MCF 10A (cell line): ENCODE measurements at regions not wholly inside any gene's neighbourhood (a gene's known extent, or its start where the extent isn't known, plus 50 kb on each side); places are given as distances from the start of the nearest gene placed in this dataset.

ENCODE experiments used
- BruUV-seq: library from RNA; stranded (reverse); fragments of 400-500 nt; replicated peaks from 2 replicates; lab custom pipeline; 2021; lab: Mats Ljungman, UMichigan
- CTCF ChIA-PET: fragments of 300-600 bp; sonication (Branson Sonifier 250); formaldehyde crosslinking; extraction: SDS; loops from one replicate; lab custom pipeline; 2021; ENCODE audit warnings: antibody characterized with exemption, inconsistent platforms; lab: Yijun Ruan, JAX
- POLR2A ChIA-PET: fragments of 300-600, 350-650 bp; sonication (Branson Sonifier 250); formaldehyde crosslinking; extraction: SDS; loops from one replicate; lab custom pipeline; 2020; ENCODE audit warnings: antibody characterized with exemption, inconsistent platforms; lab: Yijun Ruan, JAX
- DNase-seq: peaks from one replicate; pipeline ENCODE4 v3.0.0-alpha.2; 2018; ENCODE audit not compliant: unreplicated experiment
- H3K27ac Mint-ChIP-seq: one replicate; pipeline ENCODE4 v1.8.0; 2022; ENCODE audit warnings: mild to moderate bottlenecking, low read depth, mixed read lengths; ENCODE audit not compliant: unreplicated experiment
- H3K27me3 Mint-ChIP-seq: one replicate; pipeline ENCODE4 v1.8.0; 2022; ENCODE audit warnings: mixed read lengths; ENCODE audit not compliant: insufficient read depth, unreplicated experiment
- H3K36me3 Mint-ChIP-seq: one replicate; pipeline ENCODE4 v1.8.0; 2022; ENCODE audit warnings: mild to moderate bottlenecking, moderate library complexity, mixed read lengths; ENCODE audit not compliant: insufficient read depth, unreplicated experiment
- H3K4me1 Mint-ChIP-seq: one replicate; pipeline ENCODE4 v1.8.0; 2022; ENCODE audit warnings: mixed read lengths; ENCODE audit not compliant: insufficient read depth, unreplicated experiment
- H3K4me3 Mint-ChIP-seq: one replicate; pipeline ENCODE4 v1.8.0; 2022; ENCODE audit warnings: mild to moderate bottlenecking, moderate library complexity, mixed read lengths; ENCODE audit not compliant: unreplicated experiment
- H3K9me3 Mint-ChIP-seq: one replicate; pipeline ENCODE4 v1.8.0; 2022; ENCODE audit warnings: mixed read lengths; ENCODE audit not compliant: unreplicated experiment
- intact Hi-C: fragments of 100-400 bp; cut with micrococcal nuclease; formaldehyde crosslinking; loops from 2 replicates; pipeline ENCODE4 v1.14.1; 2022
- TF ChIP-seq, protein P1 (sequence below): fragments of 200-600 bp; IDR thresholded peaks from one replicate; pipeline ENCODE4 v1.8.0; 2022; ENCODE audit warnings: antibody characterized with exemption, mild to moderate bottlenecking; ENCODE audit not compliant: unreplicated experiment

DNA sequence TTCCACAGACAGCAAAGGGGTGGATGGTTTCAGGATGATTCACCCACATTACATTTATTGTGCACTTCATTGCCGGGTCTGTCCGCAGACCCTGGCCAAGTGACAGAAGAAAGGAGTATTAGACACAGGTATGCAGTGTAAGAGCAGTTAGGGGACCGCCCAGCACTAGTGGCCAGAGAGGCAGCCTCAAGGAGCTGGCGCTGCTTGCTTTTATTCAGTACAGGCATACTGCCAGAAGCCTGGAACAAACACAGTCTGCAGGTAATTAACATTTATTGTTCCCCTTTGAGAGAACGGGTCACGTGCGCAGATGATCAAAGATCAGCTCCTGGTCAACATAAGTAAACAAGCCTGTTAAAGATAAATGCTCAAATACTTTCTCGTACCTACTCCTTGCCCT is 1639.0 kb upstream of the IGFBP7 start:
- CTCF ChIA-PET: no interaction called here

DNA sequence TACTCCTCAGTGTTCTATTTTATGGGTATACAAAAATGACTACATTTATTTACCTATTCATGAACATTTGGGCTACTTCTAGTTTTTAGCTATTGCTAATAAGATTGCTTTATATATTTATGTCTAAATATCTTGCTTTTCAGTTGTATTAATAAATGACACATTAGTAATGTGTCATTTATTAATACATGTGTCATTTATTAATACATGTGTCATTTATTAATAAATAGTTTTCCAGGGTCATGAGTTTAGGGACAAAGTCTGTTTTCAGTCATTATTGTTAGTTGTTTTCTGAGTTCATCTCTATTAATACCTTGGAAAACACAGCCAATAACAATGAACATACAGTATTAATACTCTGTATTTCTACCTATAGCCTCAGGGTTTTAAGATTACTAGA is 1630.7 kb upstream of the IGFBP7 start:
- POLR2A ChIA-PET: no interaction called here
- H3K4me3 Mint-ChIP-seq: no peak overlapping the region
- no peak overlapping the region for H3K27ac Mint-ChIP-seq
- no peaks in the 10 kb centered on the region for H3K27me3 Mint-ChIP-seq
- no peaks in the 10 kb centered on the region for H3K9me3 Mint-ChIP-seq
- TF ChIP-seq, protein P1, sequence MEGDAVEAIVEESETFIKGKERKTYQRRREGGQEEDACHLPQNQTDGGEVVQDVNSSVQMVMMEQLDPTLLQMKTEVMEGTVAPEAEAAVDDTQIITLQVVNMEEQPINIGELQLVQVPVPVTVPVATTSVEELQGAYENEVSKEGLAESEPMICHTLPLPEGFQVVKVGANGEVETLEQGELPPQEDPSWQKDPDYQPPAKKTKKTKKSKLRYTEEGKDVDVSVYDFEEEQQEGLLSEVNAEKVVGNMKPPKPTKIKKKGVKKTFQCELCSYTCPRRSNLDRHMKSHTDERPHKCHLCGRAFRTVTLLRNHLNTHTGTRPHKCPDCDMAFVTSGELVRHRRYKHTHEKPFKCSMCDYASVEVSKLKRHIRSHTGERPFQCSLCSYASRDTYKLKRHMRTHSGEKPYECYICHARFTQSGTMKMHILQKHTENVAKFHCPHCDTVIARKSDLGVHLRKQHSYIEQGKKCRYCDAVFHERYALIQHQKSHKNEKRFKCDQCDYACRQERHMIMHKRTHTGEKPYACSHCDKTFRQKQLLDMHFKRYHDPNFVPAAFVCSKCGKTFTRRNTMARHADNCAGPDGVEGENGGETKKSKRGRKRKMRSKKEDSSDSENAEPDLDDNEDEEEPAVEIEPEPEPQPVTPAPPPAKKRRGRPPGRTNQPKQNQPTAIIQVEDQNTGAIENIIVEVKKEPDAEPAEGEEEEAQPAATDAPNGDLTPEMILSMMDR: no peak
- BruUV-seq: no TSS peak
- no peak for DNase-seq
- peaks cover 6% of the 10 kb centered on the region for H3K4me1 Mint-ChIP-seq
- intact Hi-C loops: no loop called here
- CTCF ChIA-PET: no interaction called here
- no peaks in the 10 kb centered on the region for H3K36me3 Mint-ChIP-seq

More for the DNA sequence above, 1639.0 kb upstream of the IGFBP7 start:
- Mint-ChIP-seq H3K9me3 (no peaks in the 10 kb centered on the region), H3K27me3 (no peaks in the 10 kb centered on the region), H3K27ac (peak overlapping the region; percentile 4), H3K4me3 (no peak overlapping the region), H3K36me3 (no peaks in the 10 kb centered on the region), H3K4me1 (peaks cover 8% of the 10 kb centered on the region)
- TF ChIP-seq, protein P1: no peak
- DNase-seq: no peak
- no TSS peak for BruUV-seq
- POLR2A ChIA-PET: interaction anchor here (0.8 kb wide), 1 partner anchor 26 kb away, joined by 3 read pairs; no protein-coding TSS in a partner anchor
- intact Hi-C loops: no loop called here

DNA sequence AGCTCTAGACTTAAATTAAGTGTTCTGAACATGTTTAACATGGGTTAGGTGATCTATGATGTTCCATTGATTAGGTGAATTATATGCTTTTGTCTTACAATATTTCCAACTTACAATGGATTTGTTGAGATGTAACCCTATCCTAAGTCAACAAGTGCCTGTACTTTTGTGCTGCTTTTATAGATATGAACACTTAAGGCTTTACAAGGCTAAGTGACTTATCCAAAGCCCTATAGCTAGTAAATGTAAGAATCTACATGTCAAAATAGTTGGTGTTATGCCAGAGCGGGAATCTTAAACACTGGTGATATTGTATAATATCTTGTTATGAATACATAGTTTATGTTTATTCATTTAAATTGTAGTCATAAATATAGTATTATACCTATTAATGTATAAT is 1629.1 kb upstream of the IGFBP7 start:
- H3K4me3 Mint-ChIP-seq: no peak overlapping the region
- intact Hi-C loops: loop anchor here (10.0 kb wide), 1 partner anchor 506 kb away; no protein-coding TSS in a partner anchor
- no TSS peak for BruUV-seq
- no peaks in the 10 kb centered on the region for H3K9me3 Mint-ChIP-seq
- no peaks in the 10 kb centered on the region for H3K27me3 Mint-ChIP-seq
- TF ChIP-seq, protein P1: no peak
- ChIA-PET CTCF (interaction anchor here (0.6 kb wide), 1 partner anchor 1267 kb away, joined by 3 read pairs; no protein-coding TSS in a partner anchor), POLR2A (no interaction called here)
- H3K27ac Mint-ChIP-seq: no peak overlapping the region
- no peaks in the 10 kb centered on the region for H3K36me3 Mint-ChIP-seq
- peaks cover 6% of the 10 kb centered on the region for H3K4me1 Mint-ChIP-seq
- DNase-seq: no peak

DNA sequence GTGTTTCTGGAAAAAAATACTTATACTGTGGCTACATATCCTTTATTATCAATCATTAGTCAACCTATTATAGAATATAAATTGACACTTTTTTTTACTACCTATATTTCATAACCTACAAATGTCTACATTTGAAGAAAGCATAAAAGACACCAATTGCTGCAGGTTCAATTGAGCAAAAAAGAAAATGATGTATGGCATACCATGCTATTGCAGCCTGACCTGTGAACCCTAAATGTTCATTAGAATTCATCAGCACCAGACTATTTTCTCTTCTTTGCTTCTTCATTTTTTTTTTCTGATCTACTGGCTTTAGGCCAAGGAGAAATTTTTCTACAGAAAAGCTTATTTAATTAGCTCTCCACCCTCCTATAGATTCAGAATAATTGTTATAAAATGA is 1628.2 kb upstream of the IGFBP7 start:
- Mint-ChIP-seq H3K36me3 (no peaks in the 10 kb centered on the region), H3K27ac (no peak overlapping the region), H3K27me3 (no peaks in the 10 kb centered on the region), H3K4me1 (peaks cover 6% of the 10 kb centered on the region), H3K4me3 (no peak overlapping the region), H3K9me3 (no peaks in the 10 kb centered on the region)
- intact Hi-C loops: loop anchor here (10.0 kb wide), 1 partner anchor 506 kb away; no protein-coding TSS in a partner anchor
- ChIA-PET CTCF (interaction anchor here (0.6 kb wide), 2 partner anchors 287 to 325 kb away, joined by 4 to 5 read pairs; no protein-coding TSS in a partner anchor), POLR2A (no interaction called here)
- TF ChIP-seq, protein P1: no peak
- BruUV-seq: no TSS peak
- no peak for DNase-seq
